ENCODE measurements at regions not wholly inside any gene's neighbourhood (a gene's known extent, or its start where the extent isn't known, plus 50 kb on each side); places are given as distances from the start of the nearest gene placed in this dataset.

DNA sequence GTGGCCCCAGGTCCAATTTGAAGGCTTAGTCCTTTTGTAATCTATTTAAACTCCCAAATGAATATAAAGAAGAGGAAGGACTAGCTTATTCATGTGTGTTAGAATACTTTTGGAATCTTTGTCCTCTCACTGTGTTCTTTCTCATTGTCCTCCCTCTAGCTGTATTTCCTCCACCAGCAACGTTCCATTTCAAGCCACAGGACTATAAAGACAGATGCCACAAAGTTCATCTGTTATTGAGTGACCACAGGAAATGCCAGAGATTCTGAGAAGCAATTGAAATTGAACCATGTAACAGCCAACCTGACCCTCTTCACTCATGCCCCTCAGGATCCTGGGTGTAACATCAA, 336.6 kb upstream of the API5 start:
- TF ChIP-seq, protein P1, sequence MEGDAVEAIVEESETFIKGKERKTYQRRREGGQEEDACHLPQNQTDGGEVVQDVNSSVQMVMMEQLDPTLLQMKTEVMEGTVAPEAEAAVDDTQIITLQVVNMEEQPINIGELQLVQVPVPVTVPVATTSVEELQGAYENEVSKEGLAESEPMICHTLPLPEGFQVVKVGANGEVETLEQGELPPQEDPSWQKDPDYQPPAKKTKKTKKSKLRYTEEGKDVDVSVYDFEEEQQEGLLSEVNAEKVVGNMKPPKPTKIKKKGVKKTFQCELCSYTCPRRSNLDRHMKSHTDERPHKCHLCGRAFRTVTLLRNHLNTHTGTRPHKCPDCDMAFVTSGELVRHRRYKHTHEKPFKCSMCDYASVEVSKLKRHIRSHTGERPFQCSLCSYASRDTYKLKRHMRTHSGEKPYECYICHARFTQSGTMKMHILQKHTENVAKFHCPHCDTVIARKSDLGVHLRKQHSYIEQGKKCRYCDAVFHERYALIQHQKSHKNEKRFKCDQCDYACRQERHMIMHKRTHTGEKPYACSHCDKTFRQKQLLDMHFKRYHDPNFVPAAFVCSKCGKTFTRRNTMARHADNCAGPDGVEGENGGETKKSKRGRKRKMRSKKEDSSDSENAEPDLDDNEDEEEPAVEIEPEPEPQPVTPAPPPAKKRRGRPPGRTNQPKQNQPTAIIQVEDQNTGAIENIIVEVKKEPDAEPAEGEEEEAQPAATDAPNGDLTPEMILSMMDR (IDR thresholded peaks at IDR 0.05; ENCODE audit: extremely low read depth in 1 of 2, insufficient read depth in 1 of 2, low read depth in 1 of 2, low read length in 2 of 2): no peak
- no peak for TF ChIP-seq EZH2 (IDR thresholded peaks at IDR 0.05; ENCODE audit: borderline replicate concordance, low read depth, low read length, severe bottlenecking)
- no peak for TF ChIP-seq GATA2 (IDR thresholded peaks at IDR 0.05; ENCODE audit: insufficient read depth, insufficient read length, low read depth, low read length)
- TF ChIP-seq POLR2A (IDR thresholded peaks at IDR 0.05; ENCODE audit: low read depth, low read length): no peak
- no peak for TF ChIP-seq POLR2AphosphoS5 (IDR thresholded peaks at IDR 0.05; ENCODE audit: insufficient read depth, low read depth, low read length)
- no peak for TF ChIP-seq MAX (IDR thresholded peaks at IDR 0.05; ENCODE audit: insufficient read depth, insufficient read length)
- no peak for TF ChIP-seq MYC (IDR thresholded peaks at IDR 0.05; ENCODE audit: low read depth, low read length)

Measured in endothelial cell of umbilical vein (primary cell).